ENCODE measurements at regions not wholly inside any gene's neighbourhood (a gene's known extent, or its start where the extent isn't known, plus 50 kb on each side); places are given as distances from the start of the nearest gene placed in this dataset.

DNA sequence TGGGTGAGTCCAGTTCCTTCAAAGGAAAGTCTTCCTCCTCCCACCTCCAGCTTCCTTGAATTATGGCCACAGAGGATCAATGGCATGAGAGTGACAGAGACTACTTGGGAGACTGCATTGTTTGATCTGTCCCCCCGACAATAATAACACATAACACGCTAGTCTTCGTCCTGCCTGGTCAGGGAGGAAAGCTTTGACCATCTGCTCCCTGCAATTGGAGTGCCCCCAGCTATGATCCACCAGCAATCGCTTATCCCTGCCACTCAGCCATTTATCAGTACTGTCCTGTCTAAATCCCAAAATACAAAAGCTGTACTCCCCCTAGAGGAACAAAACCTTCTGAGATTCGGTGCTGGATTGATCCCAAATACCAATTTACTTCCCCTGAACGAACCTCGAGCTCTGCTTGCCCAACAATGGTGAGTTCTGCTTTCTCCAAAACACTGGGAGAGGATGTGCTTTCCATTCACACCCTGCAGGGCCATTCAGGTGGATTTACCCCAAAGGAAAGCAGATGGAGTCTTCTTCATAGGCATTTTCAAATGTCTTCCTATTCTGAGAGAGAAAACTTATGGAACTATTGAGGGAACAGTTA is 466.7 kb downstream of the TSHZ3 start:
- DNase-seq (ENCODE audit: low spot score), result no peak
- TF ChIP-seq, protein P1, sequence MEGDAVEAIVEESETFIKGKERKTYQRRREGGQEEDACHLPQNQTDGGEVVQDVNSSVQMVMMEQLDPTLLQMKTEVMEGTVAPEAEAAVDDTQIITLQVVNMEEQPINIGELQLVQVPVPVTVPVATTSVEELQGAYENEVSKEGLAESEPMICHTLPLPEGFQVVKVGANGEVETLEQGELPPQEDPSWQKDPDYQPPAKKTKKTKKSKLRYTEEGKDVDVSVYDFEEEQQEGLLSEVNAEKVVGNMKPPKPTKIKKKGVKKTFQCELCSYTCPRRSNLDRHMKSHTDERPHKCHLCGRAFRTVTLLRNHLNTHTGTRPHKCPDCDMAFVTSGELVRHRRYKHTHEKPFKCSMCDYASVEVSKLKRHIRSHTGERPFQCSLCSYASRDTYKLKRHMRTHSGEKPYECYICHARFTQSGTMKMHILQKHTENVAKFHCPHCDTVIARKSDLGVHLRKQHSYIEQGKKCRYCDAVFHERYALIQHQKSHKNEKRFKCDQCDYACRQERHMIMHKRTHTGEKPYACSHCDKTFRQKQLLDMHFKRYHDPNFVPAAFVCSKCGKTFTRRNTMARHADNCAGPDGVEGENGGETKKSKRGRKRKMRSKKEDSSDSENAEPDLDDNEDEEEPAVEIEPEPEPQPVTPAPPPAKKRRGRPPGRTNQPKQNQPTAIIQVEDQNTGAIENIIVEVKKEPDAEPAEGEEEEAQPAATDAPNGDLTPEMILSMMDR (IDR thresholded peaks at IDR 0.05; ENCODE audit: extremely low read depth, missing control alignments), result no peak

DNA sequence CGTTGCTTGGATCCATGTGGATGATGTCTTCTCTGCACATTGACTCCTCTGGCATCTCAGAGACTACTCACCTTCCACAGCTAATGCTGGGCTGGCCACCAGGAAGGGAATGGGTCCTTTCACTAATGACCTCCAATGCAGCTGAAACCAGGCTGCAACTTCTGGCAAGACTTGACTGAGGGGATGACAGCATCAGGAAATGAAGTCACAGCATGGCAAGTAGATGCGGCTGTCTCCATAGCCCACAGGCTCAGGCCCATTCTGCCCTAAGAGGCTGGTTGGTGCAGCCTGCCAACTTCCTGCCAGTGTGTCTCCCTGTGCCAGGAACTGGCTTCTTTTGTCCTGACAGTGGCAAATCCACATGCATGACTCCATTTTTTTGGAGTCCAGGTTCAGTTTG is 467.3 kb downstream of the TSHZ3 start:
- no peak for DNase-seq (ENCODE audit: low spot score)
- TF ChIP-seq, protein P1 (IDR thresholded peaks at IDR 0.05; ENCODE audit: extremely low read depth, missing control alignments), result no peak

DNA sequence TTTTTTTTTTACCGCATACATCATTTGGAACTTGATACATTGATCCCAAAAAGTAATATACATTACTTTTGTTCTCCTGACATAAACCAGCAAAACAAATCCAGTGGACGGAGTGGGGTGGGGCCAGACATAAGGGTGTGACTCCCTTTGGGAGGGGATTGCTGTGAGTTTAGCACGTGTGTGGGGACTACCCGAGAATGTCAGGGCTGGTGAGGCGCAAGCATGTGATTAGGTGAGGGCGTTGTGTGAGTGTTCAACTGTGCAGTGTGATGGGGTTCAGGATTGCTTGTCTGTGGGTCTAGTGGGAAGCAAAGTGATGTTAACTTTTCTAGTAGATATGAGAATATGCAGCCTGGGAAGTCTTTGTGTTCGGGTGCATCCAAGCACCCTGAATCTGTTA is 468.0 kb downstream of the TSHZ3 start:
- DNase-seq (ENCODE audit: low spot score), result no peak
- TF ChIP-seq, protein P1 (IDR thresholded peaks at IDR 0.05; ENCODE audit: extremely low read depth, missing control alignments), result no peak

DNA sequence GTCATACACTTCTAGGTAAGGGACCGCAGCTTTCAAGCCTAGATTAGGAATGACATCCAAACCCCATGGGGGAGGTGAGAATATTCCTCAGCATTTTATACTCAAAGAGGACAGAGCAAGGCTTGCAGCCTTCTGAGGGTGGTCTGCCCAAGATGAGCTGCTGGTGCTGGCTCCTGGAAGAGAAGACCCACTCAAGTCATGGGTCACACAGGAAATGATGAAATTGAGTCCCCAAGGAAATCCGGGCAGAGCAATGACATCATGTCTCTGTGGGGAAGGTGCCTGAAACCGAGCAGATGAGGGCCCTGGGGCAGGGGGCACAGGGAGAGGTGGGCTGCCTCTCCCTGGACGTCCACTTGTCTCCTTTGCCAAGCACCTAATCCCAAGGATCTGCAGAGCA is 468.7 kb downstream of the TSHZ3 start:
- no peak for DNase-seq (ENCODE audit: low spot score)
- TF ChIP-seq, protein P1 (IDR thresholded peaks at IDR 0.05; ENCODE audit: extremely low read depth, missing control alignments), result no peak

DNA sequence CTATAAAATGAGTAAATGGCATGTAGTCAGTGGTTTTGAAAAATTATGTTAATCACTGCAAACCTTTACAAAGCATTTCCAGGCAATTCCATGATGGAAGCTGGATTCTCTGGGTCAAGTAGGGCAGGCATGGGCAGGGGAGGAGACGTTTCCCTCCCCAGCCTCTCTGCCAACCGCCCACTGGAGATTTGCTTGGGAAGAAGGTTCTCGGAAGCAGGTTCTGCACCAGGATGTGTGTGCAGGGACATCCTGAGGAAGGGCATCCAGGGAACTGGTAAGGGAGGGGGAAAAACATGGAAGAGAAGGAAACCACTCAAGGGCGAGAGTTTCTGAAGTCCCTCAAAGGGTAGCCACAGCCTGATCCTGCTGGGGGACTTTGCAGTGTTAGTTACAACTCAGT is 469.1 kb downstream of the TSHZ3 start:
- TF ChIP-seq, protein P1 (IDR thresholded peaks at IDR 0.05; ENCODE audit: extremely low read depth, missing control alignments), result no peak
- no peak for DNase-seq (ENCODE audit: low spot score)

DNA sequence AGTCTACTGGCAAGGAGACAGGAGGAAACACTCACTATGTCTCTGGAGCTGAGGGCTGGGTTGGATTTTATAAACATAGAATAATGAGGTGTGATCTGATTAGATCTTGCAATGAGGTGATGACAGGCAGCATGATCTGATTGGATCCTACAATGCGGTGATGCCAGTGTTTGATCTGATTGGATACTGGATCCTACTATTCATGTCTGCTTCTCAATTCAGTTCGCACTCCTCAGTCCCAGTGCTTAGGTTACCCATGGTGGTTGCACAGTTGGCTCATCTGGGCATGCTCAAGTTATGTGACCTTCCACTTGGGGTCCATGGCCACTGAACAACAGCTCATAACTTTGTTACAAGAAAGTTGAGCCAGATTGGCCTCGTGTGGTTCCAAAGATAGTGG is 469.5 kb downstream of the TSHZ3 start:
- no peak for DNase-seq (ENCODE audit: low spot score)
- TF ChIP-seq, protein P1 (IDR thresholded peaks at IDR 0.05; ENCODE audit: extremely low read depth, missing control alignments), result no peak

DNA sequence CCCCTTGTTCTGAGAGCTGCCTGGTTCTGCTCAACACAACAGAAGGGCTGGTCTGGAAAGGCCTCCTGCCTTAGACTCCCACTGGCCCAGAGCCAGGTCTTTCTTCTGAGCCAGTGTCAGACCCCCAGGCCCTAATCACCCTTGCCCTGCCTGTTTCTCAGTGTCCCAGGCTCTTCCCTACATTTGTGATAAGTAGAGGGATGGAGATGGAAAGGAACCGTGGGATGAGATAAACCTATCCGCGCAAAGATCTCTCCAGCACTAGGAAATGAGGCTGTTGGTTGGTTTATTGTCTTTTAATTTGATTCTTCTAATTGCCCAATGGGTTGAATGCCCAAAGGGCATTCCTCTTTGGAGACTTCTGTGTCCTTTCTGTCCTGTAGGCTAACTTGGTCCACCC is 470.0 kb downstream of the TSHZ3 start:
- no peak for DNase-seq (ENCODE audit: low spot score)
- TF ChIP-seq, protein P1 (IDR thresholded peaks at IDR 0.05; ENCODE audit: extremely low read depth, missing control alignments), result no peak
